Epithelial cell of esophagus (primary cell): ENCODE measurements at regions not wholly inside any gene's neighbourhood (a gene's known extent, or its start where the extent isn't known, plus 50 kb on each side); places are given as distances from the start of the nearest gene placed in this dataset.

Source experiments
- DNase-seq: peaks from one replicate; pipeline ENCODE4 v3.0.0; 2010; ENCODE audit warnings: low read depth
- H3K4me3 ChIP-seq: 2 replicates; pipeline ENCODE4 v1.5.1; 2011; ENCODE audit warnings: mild to moderate bottlenecking, low read length, control low read depth
- TF ChIP-seq, protein P1 (sequence below): IDR thresholded peaks from 2 replicates; pipeline ENCODE4 v1.5.1; 2011; ENCODE audit warnings: low read depth, mild to moderate bottlenecking, low read length, control low read depth, inconsistent platforms; ENCODE audit not compliant: insufficient read depth; ENCODE audit errors: missing control alignments

GRCh38 chr1:69433073-69433472 is 134.6 kb upstream of the LRRC7 start:
- TF ChIP-seq, protein P1, sequence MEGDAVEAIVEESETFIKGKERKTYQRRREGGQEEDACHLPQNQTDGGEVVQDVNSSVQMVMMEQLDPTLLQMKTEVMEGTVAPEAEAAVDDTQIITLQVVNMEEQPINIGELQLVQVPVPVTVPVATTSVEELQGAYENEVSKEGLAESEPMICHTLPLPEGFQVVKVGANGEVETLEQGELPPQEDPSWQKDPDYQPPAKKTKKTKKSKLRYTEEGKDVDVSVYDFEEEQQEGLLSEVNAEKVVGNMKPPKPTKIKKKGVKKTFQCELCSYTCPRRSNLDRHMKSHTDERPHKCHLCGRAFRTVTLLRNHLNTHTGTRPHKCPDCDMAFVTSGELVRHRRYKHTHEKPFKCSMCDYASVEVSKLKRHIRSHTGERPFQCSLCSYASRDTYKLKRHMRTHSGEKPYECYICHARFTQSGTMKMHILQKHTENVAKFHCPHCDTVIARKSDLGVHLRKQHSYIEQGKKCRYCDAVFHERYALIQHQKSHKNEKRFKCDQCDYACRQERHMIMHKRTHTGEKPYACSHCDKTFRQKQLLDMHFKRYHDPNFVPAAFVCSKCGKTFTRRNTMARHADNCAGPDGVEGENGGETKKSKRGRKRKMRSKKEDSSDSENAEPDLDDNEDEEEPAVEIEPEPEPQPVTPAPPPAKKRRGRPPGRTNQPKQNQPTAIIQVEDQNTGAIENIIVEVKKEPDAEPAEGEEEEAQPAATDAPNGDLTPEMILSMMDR = no peak
- DNase-seq = peak; percentile 88
- no peak overlapping the region for H3K4me3 ChIP-seq

DNA sequence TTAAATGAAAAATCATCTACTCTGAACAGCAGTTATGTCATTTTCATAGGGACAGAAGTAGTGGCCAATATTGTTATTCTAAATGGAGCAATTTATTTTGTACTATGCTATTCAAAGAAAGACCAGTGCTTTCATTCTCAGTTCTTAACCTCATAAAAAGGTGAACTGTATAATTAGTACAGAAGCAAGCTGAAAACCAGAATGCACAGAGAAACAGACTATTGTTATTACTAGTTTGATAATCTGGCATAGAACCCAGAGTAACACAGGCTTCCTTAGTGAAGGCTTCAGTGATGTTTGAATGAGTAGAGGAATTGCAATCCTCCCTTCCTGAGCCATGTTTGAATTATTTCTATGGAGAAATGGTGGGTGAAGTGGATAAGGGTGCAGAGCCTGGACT is 131.6 kb upstream of the LRRC7 start:
- H3K4me3 ChIP-seq = no peak overlapping the region
- no peak for DNase-seq
- TF ChIP-seq, protein P1 = no peak

DNA sequence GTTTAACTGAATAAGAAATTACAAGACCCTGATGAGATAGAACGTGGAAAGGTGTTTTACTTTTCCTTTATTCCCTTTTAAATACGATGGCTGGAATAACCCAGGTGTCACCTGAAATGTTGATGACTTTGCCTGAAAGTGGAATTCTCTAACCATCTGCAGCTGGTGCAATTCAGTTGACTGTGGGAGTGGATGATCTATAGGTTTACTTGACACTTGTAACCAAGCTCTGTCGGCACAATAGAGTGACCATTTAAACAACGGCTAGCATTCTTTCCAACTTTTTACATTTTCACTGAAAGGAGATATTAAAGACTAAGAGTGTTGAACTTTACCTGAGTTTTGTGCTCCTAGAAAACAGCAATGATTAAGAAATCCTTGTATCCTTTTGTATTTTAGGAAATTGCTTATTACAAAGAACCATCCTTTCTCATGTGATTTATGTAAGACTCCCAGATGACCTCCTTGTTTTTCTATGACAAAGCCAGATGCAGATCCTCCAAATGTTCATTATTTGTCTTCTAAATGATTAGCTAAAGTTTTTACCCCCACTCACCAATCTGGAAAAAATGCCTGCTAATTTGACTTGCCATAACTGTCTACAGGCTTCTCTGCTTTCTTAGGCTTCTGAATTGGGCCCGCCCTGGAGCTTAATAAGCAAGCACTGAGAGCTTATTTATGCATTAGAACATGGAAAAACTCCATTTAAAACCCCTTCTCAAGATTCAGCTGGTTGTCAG is 129.5 kb upstream of the LRRC7 start:
- DNase-seq = no peak
- TF ChIP-seq, protein P1 = no peak
- H3K4me3 ChIP-seq = no peak overlapping the region

DNA sequence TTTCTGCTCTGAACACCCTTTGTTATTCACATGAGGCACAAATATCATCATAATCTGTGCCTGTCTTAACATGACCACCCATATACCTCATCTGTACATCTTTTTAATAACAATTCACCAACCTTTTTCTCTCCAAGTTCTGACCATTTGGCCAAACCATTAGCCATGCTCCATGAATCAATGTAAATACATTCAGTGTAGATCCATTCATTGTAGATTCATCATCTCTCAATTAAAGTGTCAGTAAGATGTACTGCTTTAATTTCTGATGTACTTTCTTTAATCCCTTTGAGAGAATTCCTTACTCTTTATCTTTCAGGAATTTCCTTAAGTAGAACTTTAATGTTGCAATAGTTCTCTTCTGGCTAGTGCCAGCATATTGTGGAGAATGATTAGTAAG is 126.2 kb upstream of the LRRC7 start:
- DNase-seq = peak; percentile 30
- H3K4me3 ChIP-seq = no peak overlapping the region
- TF ChIP-seq, protein P1 = no peak

- TF ChIP-seq, protein P1 = no peak
- DNase-seq = no peak
- H3K4me3 ChIP-seq = no peak overlapping the region
Measured at GRCh38 chr1:69451196-69451595, 116.5 kb upstream of the LRRC7 start.

DNA sequence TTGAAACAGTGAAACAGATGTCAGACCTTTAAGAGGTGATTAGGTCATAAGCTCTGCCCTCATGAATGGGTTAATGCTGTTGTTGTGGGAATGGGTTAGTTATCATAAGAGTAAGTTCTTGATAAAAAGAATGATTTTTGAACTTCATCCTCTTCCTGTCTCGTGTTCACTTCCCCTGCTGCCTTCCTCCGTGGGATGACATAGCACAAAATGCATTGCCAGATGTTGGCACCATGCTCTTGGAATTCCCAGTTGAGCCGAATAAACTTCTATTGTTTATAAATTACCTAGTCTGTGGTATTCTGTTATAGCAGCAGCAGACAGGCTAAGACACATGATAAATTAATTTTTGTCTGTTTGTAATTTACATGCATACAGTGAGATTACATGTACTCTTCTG is 112.0 kb upstream of the LRRC7 start:
- TF ChIP-seq, protein P1 = no peak
- DNase-seq = no peak
- no peak overlapping the region for H3K4me3 ChIP-seq

GRCh38 chr1:69459244-69459643 is 108.5 kb upstream of the LRRC7 start:
- TF ChIP-seq, protein P1 = peak; percentile 8
- H3K4me3 ChIP-seq = no peak overlapping the region
- DNase-seq = no peak
